Aorta (tissue), 5 donors: ENCODE measurements at regions not wholly inside any gene's neighbourhood (a gene's known extent, or its start where the extent isn't known, plus 50 kb on each side); places are given as distances from the start of the nearest gene placed in this dataset.
"Not testable (repeated sequence)": the region's sequence is repeated elsewhere in the genome, so short reads cannot be mapped to it uniquely, and the experiment has no call there.

Experiments used
- ATAC-seq: fragments of 200-7000 bp; cut with Tn5 transposase; one replicate; pipeline ENCODE4 v1.9.1; 2022; ENCODE audit warnings: moderate library complexity; ENCODE audit not compliant: low FRiP score
- DNase-seq, 2 donors: peaks; one replicate each; pipeline ENCODE4 v3.0.0-alpha.2; 2020
- H3K27ac ChIP-seq, 2 donors: one replicate each; pipeline ENCODE4 v1.5.1; 2013; ENCODE audit warnings: low read length in 2 of 2, mild to moderate bottlenecking in 2 of 2, moderate library complexity in 2 of 2, control low read depth in 1 of 2, inconsistent platforms in 1 of 2, low read depth in 1 of 2
- H3K27me3 ChIP-seq, 2 donors: one replicate each; pipeline ENCODE4 v1.6.1; 2013; ENCODE audit warnings: control low read depth in 1 of 2, low read length in 1 of 2, mild to moderate bottlenecking in 1 of 2, moderate library complexity in 1 of 2; ENCODE audit not compliant: insufficient read depth in 2 of 2, control insufficient read depth in 1 of 2
- H3K36me3 ChIP-seq, 2 donors: one replicate each; pipeline ENCODE4 v1.6.1; 2013; ENCODE audit warnings: control low read depth in 1 of 2, low read length in 1 of 2, mild to moderate bottlenecking in 1 of 2; ENCODE audit not compliant: insufficient read depth in 2 of 2, control insufficient read depth in 1 of 2
- H3K4me1 ChIP-seq, 2 donors: one replicate each; pipeline ENCODE4 v1.6.1; 2013; ENCODE audit warnings: low read length in 2 of 2, control low read depth in 1 of 2, mild to moderate bottlenecking in 1 of 2, moderate library complexity in 1 of 2; ENCODE audit not compliant: insufficient read depth in 2 of 2, control insufficient read depth in 1 of 2
- H3K4me3 ChIP-seq, 2 donors: one replicate each; pipeline ENCODE4 v1.5.1; 2013; ENCODE audit warnings: low read length in 2 of 2, control low read depth in 1 of 2, mild to moderate bottlenecking in 1 of 2
- H3K9me3 ChIP-seq: one replicate; pipeline ENCODE4 v1.6.1; 2013; ENCODE audit warnings: mild to moderate bottlenecking, low read length; ENCODE audit not compliant: control insufficient read depth
- WGBS, 2 donors: extraction: QIAGEN DNeasy Blood & Tissue Kit; methylation state at CpG; one replicate each; pipeline ENCODE4 v1.1.7; 2013; 5-methylcytosine and 5-hydroxymethylcytosine counted together
- intact Hi-C, 2 donors: fragments of 100-400 bp; cut with DNase I; formaldehyde crosslinking; loops; one replicate each; pipeline versions ENCODE4 v1.14.2 to v1.15.0; 2022
- donor health status: healthy with polysubstance abuse.
- donor health status: Bipolar disorder and iron deficiency.
- donor health status: DM: no; HTN: no; CAD: no.
- donor health status: DM: no; HTN: no; CAD: no.
- donor health status: DM: yes; HTN: yes; CAD: no.

DNA sequence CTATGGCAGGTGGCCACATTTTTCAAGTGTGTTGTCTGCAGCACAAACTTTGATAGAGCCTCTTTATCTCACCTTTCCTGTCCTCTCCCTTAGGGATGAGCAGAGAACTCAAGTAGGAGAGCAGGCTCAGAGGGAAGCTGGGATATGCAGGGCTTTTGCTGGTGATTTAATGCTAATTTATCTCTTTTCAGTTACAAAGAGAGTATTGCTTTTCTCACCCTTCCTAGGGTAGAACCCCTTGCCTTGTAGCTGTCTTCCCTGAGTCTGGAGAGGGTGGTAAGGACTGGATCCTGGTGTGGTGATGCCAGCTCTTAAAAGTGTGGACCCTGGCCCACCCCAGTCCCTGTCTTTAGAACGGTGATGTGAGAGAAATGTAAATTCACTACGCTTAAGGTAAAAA lies 1061.4 kb downstream of the TYW1 start:
- Histone ChIP-seq H3K9me3 (peaks cover 1% of the 10 kb centered on the region), H3K27me3 (no peaks in the 10 kb centered on the region), H3K36me3 (no peaks in the 10 kb centered on the region), H3K27ac (no peak overlapping the region), H3K4me1 (no peaks in the 10 kb centered on the region), H3K4me3 (no peak overlapping the region)
- intact Hi-C loops = no loop called here
- no peak for ATAC-seq
- WGBS, 2 donors = 42 to 54% methylated on average over 2 of the region's 2 CpGs
- DNase-seq = no peak

DNA sequence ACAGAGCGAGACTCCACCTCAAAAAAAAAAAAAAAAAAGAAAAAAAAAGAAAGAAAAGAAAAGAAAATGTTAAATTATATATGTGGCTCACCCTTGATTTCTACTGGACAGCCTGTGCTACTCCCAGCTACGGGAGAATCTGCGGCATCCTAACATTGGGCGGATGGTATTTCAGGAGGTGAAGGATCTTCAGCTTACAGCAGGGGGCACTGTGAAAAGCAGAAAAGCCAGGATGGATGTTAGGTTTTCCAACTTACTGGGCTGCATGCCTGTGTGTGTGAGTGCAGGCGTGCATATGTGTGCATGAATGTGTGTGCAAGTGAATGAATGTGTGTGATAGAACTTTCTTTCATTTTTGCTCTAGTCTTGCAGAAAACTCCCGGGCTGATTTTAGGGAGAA lies 1066.5 kb downstream of the TYW1 start:
- Histone ChIP-seq H3K27me3 (no peaks in the 10 kb centered on the region), H3K4me1 (no peaks in the 10 kb centered on the region), H3K9me3 (peaks cover 1% of the 10 kb centered on the region), H3K27ac (no peak overlapping the region), H3K4me3 (no peak overlapping the region), H3K36me3 (no peaks in the 10 kb centered on the region)
- DNase-seq = no peak
- intact Hi-C loops = no loop called here
- 55 to 56% methylated on average over 6 of the region's 6 CpGs for WGBS, 2 donors
- no peak for ATAC-seq

DNA sequence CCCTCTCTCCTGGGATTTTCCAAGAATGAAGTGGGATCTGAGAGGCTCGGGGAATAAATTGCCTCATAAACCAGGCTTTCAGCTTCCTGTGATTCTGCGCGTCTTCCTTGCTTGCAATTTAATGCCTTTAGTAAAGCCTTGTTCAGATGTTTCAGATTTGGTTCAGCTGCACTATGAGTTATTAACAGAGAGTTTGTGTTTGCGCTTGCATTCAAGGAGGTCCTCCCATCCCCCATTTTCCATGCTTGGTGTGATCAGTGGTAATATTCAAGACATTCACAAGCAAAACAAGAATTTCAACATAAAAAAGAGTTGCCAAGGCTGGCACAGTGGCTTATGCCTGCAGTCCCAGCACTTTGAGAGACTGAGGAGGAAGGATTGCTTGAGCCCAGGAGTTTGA lies 1068.9 kb downstream of the TYW1 start:
- Histone ChIP-seq H3K4me3 (no peak overlapping the region), H3K27me3 (no peaks in the 10 kb centered on the region), H3K36me3 (no peaks in the 10 kb centered on the region), H3K4me1 (no peaks in the 10 kb centered on the region), H3K27ac (no peak overlapping the region), H3K9me3 (peaks cover 1% of the 10 kb centered on the region)
- ATAC-seq (no peak), DNase-seq (no peak)
- WGBS, 2 donors = 32 to 52% methylated on average over 4 of the region's 4 CpGs
- intact Hi-C loops = no loop called here

DNA sequence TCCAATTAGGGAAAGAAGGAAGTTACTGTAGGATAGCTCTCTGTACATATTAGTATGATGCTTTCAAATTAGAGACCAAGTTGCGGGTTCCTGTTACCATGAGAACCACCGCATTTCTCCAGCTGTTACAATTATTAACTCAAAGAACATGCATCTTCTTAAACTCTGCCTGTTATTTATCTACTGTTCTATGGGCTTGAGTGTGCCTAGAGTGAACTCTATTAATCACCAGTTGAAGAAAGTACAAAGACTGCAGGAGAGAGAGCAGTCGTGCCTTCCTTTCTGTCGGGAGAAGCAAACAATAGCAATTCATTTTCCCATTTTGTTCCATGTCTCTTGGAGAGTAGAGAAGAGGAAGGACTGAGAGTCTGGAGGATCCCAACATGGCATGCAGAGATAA lies 1071.2 kb downstream of the TYW1 start:
- intact Hi-C loops = no loop called here
- no peaks in the 10 kb centered on the region for H3K27me3 ChIP-seq
- ATAC-seq = no peak

DNA sequence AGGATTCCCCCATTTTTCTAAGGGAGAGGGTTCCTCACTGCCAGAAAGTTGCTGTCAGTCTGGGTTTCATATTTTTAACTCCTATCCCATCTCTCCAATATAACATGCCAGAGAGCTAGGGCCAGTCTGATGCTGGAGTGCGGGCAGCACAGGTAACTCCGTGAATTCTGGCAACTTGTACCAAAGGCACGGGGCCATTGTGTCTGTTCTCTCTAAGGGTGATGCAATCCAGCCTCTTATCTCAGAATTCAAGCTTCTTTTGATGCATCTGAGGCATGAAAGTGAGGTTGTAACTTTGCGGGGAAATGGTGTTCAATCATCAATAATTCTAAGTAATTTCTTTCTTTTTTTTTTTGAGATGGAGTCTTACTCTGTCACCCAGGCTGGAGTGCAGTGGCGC lies 1074.4 kb downstream of the TYW1 start:
- no peak overlapping the region for H3K27ac ChIP-seq
- intact Hi-C loops = no loop called here
- no peak overlapping the region for H3K4me3 ChIP-seq
- 80 to 82% methylated on average over 5 of the region's 5 CpGs for WGBS, 2 donors
- DNase-seq (no peak), ATAC-seq (no peak)
- no peaks in the 10 kb centered on the region for H3K4me1 ChIP-seq
- H3K36me3 ChIP-seq = no peaks in the 10 kb centered on the region
- no peaks in the 10 kb centered on the region for H3K27me3 ChIP-seq
- no peaks in the 10 kb centered on the region for H3K9me3 ChIP-seq

More for the DNA sequence above, 1071.2 kb downstream of the TYW1 start:
- H3K9me3 ChIP-seq = no peaks in the 10 kb centered on the region
- H3K36me3 ChIP-seq = no peaks in the 10 kb centered on the region
- 44 to 48% methylated on average over 4 of the region's 4 CpGs for WGBS, 2 donors
- H3K27ac ChIP-seq = no peak overlapping the region
- no peak overlapping the region for H3K4me3 ChIP-seq
- no peaks in the 10 kb centered on the region for H3K4me1 ChIP-seq
- DNase-seq = no peak

DNA sequence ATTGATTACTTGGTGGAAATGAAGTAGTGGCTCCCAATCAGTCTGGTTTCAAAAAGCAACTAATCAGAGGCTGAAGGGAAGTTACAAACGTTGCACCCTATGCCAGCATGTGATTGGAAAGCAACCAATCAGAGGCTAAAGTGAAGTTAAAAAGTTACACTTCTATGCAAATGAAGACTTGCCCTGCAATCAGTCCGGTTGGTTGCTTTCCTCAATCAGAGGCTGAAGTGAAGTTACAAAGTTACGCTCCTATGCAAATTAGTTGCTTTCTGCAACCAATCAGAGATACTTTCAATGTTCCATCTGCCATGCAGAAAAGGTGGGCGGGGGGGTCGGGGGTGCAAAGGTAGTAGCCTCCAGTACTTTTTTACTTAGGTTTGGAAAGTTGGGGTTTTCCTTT lies 1077.1 kb downstream of the TYW1 start:
- DNase-seq (no peak), ATAC-seq (no peak)
- WGBS, 2 donors = 60 to 68% methylated on average over 5 of the region's 5 CpGs
- Histone ChIP-seq H3K9me3 (peaks cover 3% of the 10 kb centered on the region), H3K4me1 (no peaks in the 10 kb centered on the region), H3K36me3 (no peaks in the 10 kb centered on the region), H3K27me3 (no peaks in the 10 kb centered on the region), H3K27ac (no peak overlapping the region), H3K4me3 (no peak overlapping the region)
- intact Hi-C loops = no loop called here

DNA sequence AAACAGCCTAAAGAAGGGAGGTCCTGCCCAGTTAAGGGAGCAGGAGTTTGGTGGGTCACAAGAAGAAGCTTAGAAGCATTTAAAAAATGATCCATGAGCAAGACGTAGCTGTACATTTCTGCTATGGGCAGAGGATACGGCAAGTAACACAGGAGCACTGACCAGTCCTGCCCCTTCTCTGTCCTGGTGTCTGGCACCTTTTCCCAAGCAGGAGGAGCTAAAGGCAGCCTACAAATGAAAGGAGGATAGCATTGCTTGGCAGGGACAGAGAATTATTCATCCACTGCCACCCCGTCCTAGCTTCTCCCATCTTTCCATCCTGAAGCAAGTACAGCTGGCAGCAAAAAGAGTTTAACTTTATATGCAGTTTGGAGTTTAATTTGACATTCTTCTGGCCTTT lies 1077.6 kb downstream of the TYW1 start:
- intact Hi-C loops = no loop called here
- no peaks in the 10 kb centered on the region for H3K4me1 ChIP-seq
- no peak overlapping the region for H3K4me3 ChIP-seq
- DNase-seq (no peak), ATAC-seq (no peak)
- no peak overlapping the region for H3K27ac ChIP-seq
- H3K27me3 ChIP-seq = no peaks in the 10 kb centered on the region
- whole genome bisulfite sequencing, 2 donors = 66 to 70% methylated on average over 3 of the region's 3 CpGs
- H3K9me3 ChIP-seq = peaks cover 3% of the 10 kb centered on the region
- no peaks in the 10 kb centered on the region for H3K36me3 ChIP-seq

DNA sequence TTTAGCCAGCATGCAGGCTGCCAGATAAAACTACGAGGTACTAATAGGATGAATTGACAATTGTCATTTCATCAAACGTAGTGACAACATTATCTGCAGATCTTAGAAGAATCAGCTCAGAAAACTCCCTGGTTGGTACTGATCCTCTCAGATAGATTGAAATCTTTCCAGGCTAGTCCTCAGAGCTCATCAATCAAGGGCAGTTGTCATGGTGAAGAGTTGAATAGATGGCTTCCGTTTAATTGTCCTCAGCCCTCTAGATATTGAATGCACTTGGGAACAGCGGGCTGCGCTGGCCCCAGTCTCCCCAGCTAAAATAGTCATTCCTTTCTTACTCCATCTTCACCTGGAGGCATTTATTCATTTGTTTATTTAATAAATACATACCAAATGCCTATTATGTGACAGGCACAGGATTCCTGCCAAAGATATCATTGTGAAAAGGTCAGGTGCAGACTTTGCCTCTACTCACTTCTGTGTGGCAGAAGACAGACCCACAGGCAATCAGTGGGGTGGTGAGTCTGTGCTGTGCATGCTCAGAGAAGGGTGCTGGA lies 1081.6 kb downstream of the TYW1 start:
- DNase-seq = no peak
- 76 to 78% methylated on average over 5 of the region's 5 CpGs for WGBS, 2 donors
- Histone ChIP-seq H3K4me3 (no peak overlapping the region), H3K9me3 (peaks cover 3% of the 10 kb centered on the region), H3K27ac (no peak overlapping the region), H3K4me1 (no peaks in the 10 kb centered on the region), H3K36me3 (no peaks in the 10 kb centered on the region), H3K27me3 (no peaks in the 10 kb centered on the region)
- no peak for ATAC-seq
- intact Hi-C loops = no loop called here

DNA sequence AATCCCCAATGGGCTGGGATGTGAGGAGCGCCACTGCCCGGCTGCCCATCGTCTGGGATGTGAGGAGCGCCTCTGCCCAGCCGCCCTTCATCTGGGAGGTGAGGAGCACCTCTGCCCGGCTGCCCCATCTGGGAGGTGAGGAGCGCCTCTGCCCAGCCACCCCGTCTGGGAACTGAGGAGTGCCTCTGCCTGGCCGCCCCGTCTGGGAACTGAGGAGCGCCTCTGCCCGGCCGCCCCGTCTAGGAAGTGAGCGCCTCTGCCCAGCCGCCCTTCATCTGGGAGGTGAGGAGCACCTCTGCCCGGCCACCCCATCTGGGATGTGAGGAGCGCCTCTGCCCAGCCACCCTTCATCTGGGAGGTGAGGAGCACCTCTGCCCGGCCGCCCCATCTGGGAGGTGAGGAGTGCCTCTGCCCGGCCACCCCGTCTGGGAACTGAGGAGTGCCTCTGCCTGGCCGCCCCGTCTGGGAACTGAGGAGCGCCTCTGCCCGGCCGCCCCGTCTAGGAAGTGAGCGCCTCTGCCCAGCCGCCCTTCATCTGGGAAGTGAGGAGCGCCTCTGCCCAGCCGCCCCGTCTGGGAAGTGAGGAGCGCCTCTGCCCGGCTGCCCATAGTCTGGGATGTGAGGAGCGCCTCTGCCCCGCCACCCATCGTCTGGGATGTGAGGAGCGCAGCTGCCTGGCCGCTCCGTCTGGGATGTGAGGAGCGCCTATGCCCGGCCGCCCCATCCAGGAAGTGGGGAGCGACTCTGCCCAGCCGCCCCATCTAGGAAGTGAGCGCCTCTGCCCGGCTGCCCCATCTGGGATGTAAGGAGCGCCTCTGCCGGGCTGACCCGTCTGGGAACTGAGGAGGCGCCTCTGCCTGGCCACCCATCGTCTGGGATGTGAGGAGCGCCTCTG lies 1085.7 kb downstream of the TYW1 start:
- H3K9me3 ChIP-seq, H3K27ac ChIP-seq, H3K4me1 ChIP-seq, ATAC-seq, intact Hi-C loops, H3K4me3 ChIP-seq, H3K27me3 ChIP-seq, DNase-seq, H3K36me3 ChIP-seq: not testable (repeated sequence)
- WGBS, 2 donors = 91 to 97% methylated on average over 39 to 54 of the region's 54 CpGs
